ENCODE measurements at regions not wholly inside any gene's neighbourhood (a gene's known extent, or its start where the extent isn't known, plus 50 kb on each side); places are given as distances from the start of the nearest gene placed in this dataset.

DNA sequence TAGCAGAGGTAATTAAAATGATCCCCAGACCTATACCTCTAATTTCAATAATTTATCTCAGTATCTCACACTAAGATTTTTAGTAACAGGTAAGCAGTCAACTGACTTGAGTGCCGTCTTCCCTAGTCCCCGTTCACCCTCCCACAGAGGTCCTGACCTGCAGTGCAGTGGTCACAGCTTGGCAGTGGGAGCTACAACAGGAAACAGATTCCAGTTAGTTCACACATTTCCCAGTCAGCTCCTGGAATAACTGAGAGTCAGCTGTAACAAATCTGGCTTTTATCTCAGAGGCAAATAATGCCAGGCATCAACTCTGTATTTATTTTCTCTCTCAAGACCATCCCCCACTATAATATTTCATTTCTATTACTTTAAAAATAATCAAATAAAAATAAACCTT, 308.2 kb downstream of the ATP23 start:
- Mint-ChIP-seq H3K36me3 (ENCODE audit: low read depth) (no peaks in the 10 kb centered on the region), H3K4me3 (no peak overlapping the region), H3K27me3 (peaks cover 26% of the 10 kb centered on the region), H3K4me1 (peaks cover 2% of the 10 kb centered on the region), H3K27ac (no peak overlapping the region)
- H3K9me3 ChIP-seq (ENCODE audit: control insufficient read depth, low read length, poor library complexity, severe bottlenecking): no peaks in the 10 kb centered on the region
- ATAC-seq: no peak
- no peak for DNase-seq

DNA sequence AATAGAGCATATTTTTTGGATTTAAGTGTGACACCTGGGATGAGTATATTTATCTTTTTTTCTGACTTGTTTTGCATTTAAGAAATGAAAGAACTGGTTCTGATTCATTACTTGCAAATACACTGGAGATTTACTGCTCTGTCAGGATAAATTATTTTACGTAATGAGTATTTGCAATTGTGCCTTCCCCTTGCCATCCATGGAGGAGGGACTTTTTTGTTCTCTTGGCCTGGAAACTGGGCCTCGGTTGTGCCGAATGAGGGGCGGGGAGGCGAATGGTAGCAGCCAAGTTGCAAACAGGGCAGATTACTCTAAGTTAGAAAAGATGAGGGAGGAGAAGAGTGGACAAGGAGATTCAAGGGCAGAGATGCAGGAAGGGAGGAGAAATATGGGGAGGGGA, 308.7 kb downstream of the ATP23 start:
- Mint-ChIP-seq H3K27ac (no peak overlapping the region), H3K27me3 (peaks cover 30% of the 10 kb centered on the region), H3K4me3 (no peak overlapping the region), H3K4me1 (peaks cover 2% of the 10 kb centered on the region), H3K36me3 (ENCODE audit: low read depth) (no peaks in the 10 kb centered on the region)
- H3K9me3 ChIP-seq (ENCODE audit: control insufficient read depth, low read length, poor library complexity, severe bottlenecking): no peaks in the 10 kb centered on the region
- no peak for DNase-seq
- no peak for ATAC-seq

DNA sequence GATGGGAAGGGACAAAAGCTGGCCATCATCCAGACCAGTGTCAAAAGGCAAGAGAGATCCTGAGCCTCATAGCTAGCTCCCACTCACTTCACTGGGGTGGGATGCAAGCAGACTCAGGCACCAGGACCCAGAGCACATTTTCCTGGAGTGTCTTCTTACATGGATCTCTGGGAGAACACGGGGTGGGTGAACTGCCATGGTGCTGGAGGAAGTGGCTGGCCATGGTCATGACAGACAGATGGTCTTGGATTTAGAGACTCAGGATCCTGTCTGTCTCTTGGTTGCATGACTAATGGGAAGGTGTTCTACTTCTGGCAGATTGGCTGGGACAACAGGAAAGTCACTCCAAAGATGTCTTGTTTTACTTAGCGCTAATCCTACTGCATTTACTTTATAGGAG, 311.5 kb downstream of the ATP23 start:
- Mint-ChIP-seq H3K4me3 (no peak overlapping the region), H3K36me3 (ENCODE audit: low read depth) (no peaks in the 10 kb centered on the region), H3K27ac (no peak overlapping the region), H3K4me1 (peaks cover 2% of the 10 kb centered on the region), H3K27me3 (peaks cover 32% of the 10 kb centered on the region)
- DNase-seq (no peak), ATAC-seq (no peak)
- H3K9me3 ChIP-seq (ENCODE audit: control insufficient read depth, low read length, poor library complexity, severe bottlenecking): no peaks in the 10 kb centered on the region

DNA sequence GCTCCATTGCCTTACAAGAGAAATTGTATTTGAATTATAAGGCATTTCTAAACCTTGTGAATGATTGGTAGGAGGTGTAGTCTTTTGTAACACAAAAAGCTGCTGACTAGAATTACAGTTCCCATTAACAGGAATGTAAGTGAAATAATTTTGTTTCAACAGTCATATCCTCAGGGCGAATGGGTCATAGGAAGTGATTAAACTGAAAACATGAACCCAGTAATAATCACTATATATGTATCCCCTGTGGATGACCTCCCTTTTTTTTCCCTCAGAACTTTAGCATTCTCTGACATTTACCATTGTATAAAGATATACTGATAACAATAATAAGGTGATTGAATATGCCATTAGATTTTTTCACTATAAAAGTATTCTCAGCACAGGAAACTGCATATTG, 312.3 kb downstream of the ATP23 start:
- no peak for ATAC-seq
- Mint-ChIP-seq H3K27ac (no peak overlapping the region), H3K27me3 (peaks cover 32% of the 10 kb centered on the region), H3K4me1 (peaks cover 2% of the 10 kb centered on the region), H3K36me3 (ENCODE audit: low read depth) (no peaks in the 10 kb centered on the region), H3K4me3 (no peak overlapping the region)
- H3K9me3 ChIP-seq (ENCODE audit: control insufficient read depth, low read length, poor library complexity, severe bottlenecking): no peaks in the 10 kb centered on the region
- no peak for DNase-seq

DNA sequence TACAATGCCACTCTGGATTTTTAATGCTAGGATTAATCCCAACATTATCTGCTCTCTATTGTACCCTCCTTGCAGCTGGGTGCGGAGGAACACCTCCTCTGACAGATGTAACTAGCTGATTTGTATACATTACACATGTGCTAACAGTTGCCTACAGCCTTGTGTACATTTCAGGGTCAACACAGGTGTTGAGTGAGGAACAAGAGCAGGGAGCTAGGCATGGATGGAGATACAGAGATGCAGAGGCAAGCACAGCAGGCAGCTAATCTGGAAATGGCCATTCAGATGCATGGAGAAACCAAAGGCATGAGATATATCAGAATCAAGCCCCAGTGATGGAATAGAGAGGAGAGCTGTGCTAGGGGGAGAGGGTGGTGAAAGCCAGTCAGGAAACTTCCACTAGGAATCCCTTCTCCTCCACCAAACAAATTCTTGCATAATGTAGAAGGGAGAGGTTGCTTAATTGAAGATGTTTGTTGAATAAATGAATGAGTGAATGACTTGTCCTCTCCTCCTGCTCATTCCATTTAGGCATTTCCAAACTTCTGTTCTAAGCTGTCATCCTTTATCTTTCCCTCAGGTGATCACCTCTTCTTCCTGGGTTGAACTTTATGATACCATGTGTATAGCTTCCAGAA, 313.2 kb downstream of the ATP23 start:
- no peaks in the 10 kb centered on the region for H3K9me3 ChIP-seq (ENCODE audit: control insufficient read depth, low read length, poor library complexity, severe bottlenecking)
- DNase-seq (no peak), ATAC-seq (no peak)
- Mint-ChIP-seq H3K4me3 (no peak overlapping the region), H3K27ac (no peak overlapping the region), H3K27me3 (peaks cover 32% of the 10 kb centered on the region), H3K4me1 (peaks cover 2% of the 10 kb centered on the region), H3K36me3 (ENCODE audit: low read depth) (no peaks in the 10 kb centered on the region)

DNA sequence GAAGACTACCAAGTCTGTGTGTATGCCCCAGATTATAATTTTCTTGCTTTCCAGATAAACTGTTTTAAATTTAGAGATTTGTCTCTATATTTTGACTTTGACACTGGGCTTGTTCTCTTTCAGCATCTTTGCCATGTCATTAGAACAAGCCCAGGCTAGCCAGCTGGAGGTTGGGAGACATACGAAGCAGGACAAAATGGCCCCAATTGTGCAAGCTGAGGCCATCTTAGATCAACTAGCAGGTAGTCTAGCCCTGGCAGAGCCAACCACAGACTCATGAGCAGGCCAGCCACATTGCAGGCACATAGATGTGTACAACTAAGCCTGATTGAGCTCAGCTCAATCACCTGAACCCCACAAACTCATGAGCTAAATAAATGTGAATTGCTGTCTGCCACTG, 321.4 kb downstream of the ATP23 start:
- Mint-ChIP-seq H3K4me3 (no peak overlapping the region), H3K36me3 (ENCODE audit: low read depth) (no peaks in the 10 kb centered on the region), H3K4me1 (no peaks in the 10 kb centered on the region), H3K27me3 (peaks cover 8% of the 10 kb centered on the region), H3K27ac (no peak overlapping the region)
- ATAC-seq (no peak), DNase-seq (no peak)
- no peaks in the 10 kb centered on the region for H3K9me3 ChIP-seq (ENCODE audit: control insufficient read depth, low read length, poor library complexity, severe bottlenecking)

DNA sequence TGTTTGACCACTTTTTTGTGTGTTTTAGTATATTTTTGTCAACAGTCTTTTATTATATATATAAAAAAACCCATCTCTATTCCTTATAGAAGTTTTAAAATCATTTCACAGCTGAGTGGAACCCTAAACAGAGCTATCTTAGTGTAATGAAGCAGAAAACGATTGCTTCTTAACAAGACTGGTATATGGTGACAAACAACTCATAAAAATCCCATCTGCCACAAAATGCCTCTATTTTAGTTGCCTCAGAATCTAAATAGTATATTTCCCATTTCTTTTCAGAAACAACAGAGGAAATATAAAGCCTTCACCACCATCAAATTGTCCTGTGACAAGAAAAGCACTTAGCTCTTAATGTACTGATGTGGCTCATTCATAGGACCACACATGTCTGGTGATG, 322.4 kb downstream of the ATP23 start:
- H3K36me3 Mint-ChIP-seq (ENCODE audit: low read depth): no peaks in the 10 kb centered on the region
- no peaks in the 10 kb centered on the region for H3K9me3 ChIP-seq (ENCODE audit: control insufficient read depth, low read length, poor library complexity, severe bottlenecking)
- peaks cover 16% of the 10 kb centered on the region for H3K27me3 Mint-ChIP-seq
- H3K27ac Mint-ChIP-seq: no peak overlapping the region
- ATAC-seq (no peak), DNase-seq (no peak)
- H3K4me3 Mint-ChIP-seq: no peak overlapping the region
- no peaks in the 10 kb centered on the region for H3K4me1 Mint-ChIP-seq

DNA sequence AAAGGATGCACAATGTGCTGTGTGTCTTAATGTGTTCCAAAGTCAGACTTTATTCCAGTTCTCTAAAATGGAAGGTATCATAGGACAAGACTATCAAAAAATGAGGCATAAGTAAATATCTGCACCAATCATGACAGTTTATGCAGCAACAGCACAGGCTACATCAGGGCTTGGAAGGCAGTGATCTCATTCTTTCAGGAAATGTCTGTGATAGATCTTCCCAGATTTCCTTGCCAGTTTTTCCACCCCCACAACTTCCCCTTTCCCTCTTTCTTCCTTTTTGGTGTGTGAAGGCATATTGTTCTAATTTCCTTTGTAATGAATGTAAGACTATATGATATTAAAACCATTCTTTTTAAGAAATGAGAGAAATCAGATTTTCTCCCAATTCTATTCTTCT, 326.7 kb downstream of the ATP23 start:
- H3K36me3 Mint-ChIP-seq (ENCODE audit: low read depth): no peaks in the 10 kb centered on the region
- H3K27ac Mint-ChIP-seq: no peak overlapping the region
- H3K9me3 ChIP-seq (ENCODE audit: control insufficient read depth, low read length, poor library complexity, severe bottlenecking): no peaks in the 10 kb centered on the region
- no peak for DNase-seq
- ATAC-seq: no peak
- no peaks in the 10 kb centered on the region for H3K4me1 Mint-ChIP-seq
- peaks cover 19% of the 10 kb centered on the region for H3K27me3 Mint-ChIP-seq
- no peak overlapping the region for H3K4me3 Mint-ChIP-seq

DNA sequence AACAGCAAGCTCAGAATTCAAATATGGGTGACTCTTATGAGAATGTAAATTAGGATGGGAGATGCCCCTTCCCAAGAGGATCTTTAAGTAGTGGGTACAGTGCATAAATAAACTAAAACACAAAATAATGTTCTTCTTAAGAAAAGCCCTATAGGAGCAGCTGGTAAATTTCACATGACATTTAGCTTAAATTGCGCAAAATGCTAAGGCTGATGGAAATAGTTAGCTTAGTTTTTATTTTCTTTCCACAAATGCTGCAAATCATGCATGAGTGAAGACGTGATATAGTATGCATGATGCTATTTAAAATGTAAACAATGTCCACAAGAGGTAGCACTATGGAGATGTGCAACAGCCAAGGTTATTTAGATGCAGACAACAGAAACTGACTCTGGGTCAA, 328.1 kb downstream of the ATP23 start:
- Mint-ChIP-seq H3K27ac (no peak overlapping the region), H3K27me3 (peaks cover 19% of the 10 kb centered on the region), H3K4me3 (no peak overlapping the region), H3K4me1 (no peaks in the 10 kb centered on the region), H3K36me3 (ENCODE audit: low read depth) (no peaks in the 10 kb centered on the region)
- no peak for ATAC-seq
- no peak for DNase-seq
- H3K9me3 ChIP-seq (ENCODE audit: control insufficient read depth, low read length, poor library complexity, severe bottlenecking): no peaks in the 10 kb centered on the region

DNA sequence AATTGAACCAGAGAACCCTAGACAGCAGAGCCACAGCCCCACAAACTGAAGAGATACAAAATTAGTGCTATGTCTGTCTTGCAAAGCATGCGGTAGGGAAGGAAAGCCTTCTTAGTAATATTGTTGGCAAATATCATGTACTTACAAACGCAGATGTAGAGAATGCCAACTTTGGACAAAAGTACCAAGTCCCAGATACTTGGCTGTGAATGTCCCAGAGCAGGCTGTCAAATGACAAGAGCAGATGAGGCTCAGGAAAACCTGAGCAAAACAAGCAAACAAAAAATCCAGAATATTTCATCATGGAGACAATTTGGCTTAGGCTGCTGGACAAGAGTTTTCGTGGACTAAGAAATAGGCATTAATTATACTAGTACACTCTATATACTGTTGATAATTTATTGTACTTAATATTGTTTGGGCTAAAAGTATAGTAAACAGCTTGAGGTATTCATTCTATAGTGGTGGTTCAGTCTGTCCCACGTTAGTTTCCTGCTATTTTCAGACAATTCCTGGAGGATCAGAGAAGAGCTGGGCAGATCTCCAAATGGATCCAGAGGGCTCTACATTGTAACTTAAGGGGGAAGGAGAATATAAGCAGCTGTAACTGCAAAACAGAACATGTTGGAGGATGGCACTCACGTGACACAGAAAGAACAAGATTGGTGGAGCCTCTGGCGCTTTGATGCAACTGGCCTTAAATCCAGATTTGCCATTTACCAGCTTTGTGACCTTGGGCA, 329.8 kb downstream of the ATP23 start:
- H3K4me1 Mint-ChIP-seq: no peaks in the 10 kb centered on the region
- no peaks in the 10 kb centered on the region for H3K36me3 Mint-ChIP-seq (ENCODE audit: low read depth)
- H3K9me3 ChIP-seq (ENCODE audit: control insufficient read depth, low read length, poor library complexity, severe bottlenecking): no peaks in the 10 kb centered on the region
- H3K27ac Mint-ChIP-seq: no peak overlapping the region
- no peak for ATAC-seq
- H3K4me3 Mint-ChIP-seq: no peak overlapping the region
- DNase-seq: no peak
- H3K27me3 Mint-ChIP-seq: peaks cover 19% of the 10 kb centered on the region

DNA sequence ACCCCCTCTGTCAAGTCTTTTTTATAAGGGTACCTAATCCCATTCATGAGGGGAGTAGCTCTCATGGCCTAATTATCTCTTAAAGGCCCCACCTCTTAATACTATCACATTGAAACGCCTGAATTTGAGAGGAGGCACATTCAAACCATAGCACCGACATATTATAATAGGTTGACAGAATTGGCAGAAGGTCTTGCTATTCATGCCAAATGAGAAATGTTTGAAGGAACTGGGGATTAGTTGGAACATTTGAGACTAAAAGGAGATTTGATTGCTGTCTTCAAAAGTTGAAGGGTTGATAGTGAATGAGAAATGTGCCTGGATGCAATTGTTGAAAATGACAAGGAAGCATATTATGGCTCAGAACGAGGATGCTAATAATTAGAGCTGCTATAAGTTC, 331.1 kb downstream of the ATP23 start:
- no peaks in the 10 kb centered on the region for H3K4me1 Mint-ChIP-seq
- no peak overlapping the region for H3K4me3 Mint-ChIP-seq
- H3K27me3 Mint-ChIP-seq: peaks cover 19% of the 10 kb centered on the region
- H3K9me3 ChIP-seq (ENCODE audit: control insufficient read depth, low read length, poor library complexity, severe bottlenecking): no peaks in the 10 kb centered on the region
- DNase-seq: no peak
- H3K36me3 Mint-ChIP-seq (ENCODE audit: low read depth): no peaks in the 10 kb centered on the region
- ATAC-seq: no peak
- no peak overlapping the region for H3K27ac Mint-ChIP-seq

DNA sequence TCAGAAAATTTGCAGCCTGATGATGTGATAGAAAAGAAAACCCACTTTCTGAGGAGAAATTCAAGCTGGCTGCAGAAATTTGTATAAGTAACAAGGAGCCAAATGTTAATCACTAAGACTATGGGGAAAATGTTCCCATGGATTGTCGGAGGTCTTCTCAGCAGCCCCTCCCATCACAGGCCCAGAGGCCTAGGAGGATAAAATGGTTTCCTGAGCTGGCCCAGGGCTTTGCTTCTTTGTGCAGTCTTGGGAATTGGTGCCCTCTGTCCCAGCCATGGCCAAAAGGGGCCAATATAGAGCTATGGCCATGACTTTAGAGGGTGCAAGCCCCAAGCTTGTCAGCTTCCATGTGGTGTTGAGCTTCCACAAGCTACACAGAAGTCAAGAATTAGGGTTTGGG, 335.9 kb downstream of the ATP23 start:
- no peaks in the 10 kb centered on the region for H3K4me1 Mint-ChIP-seq
- no peaks in the 10 kb centered on the region for H3K9me3 ChIP-seq (ENCODE audit: control insufficient read depth, low read length, poor library complexity, severe bottlenecking)
- no peak for ATAC-seq
- H3K27me3 Mint-ChIP-seq: no peaks in the 10 kb centered on the region
- no peaks in the 10 kb centered on the region for H3K36me3 Mint-ChIP-seq (ENCODE audit: low read depth)
- no peak overlapping the region for H3K27ac Mint-ChIP-seq
- no peak overlapping the region for H3K4me3 Mint-ChIP-seq
- DNase-seq: no peak

DNA sequence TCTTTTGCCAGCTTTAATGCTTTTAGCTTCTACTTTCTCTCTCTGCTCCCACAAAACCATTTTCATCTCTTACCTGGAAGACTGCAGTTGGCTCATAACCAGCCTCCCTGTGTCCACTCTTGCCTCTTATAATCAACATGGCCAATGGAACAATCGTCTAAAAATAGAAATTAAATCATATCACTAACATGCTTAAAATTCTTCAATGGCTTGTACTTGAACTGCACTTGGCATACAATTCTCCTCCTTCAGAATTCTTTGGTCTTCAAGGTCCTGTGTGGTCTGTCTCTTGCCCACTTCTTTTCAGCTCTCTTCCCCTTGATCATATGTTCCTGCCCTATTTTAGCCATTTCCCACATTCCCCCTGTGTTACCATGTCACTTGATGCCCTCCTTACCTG, 342.2 kb downstream of the ATP23 start:
- Mint-ChIP-seq H3K4me1 (no peaks in the 10 kb centered on the region), H3K36me3 (ENCODE audit: low read depth) (no peaks in the 10 kb centered on the region), H3K4me3 (no peak overlapping the region), H3K27me3 (peaks cover under 1% of the 10 kb centered on the region), H3K27ac (no peak overlapping the region)
- no peaks in the 10 kb centered on the region for H3K9me3 ChIP-seq (ENCODE audit: control insufficient read depth, low read length, poor library complexity, severe bottlenecking)
- DNase-seq (no peak), ATAC-seq (no peak)

DNA sequence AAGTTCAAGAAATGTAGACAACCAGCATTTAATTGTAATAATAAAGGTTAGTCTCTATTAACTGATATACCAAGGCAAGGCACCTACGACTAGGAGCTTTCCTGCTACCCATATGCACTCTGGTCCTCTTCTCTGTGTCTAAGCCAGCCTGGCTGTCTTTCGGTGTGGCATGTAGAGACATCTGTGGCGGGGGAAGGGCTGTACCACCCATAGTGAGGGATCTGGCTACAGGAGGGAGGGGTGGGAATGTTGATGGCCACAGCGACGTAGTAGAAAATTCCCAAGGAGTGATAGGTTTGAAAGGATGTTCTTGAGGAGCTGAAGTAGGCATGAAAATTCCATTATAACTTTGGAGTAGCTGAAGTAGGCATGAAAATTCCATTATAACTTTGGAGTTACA, 344.2 kb downstream of the ATP23 start:
- Mint-ChIP-seq H3K27me3 (peaks cover 6% of the 10 kb centered on the region), H3K4me3 (no peak overlapping the region), H3K4me1 (no peaks in the 10 kb centered on the region), H3K36me3 (ENCODE audit: low read depth) (peaks cover 3% of the 10 kb centered on the region), H3K27ac (no peak overlapping the region)
- no peak for DNase-seq
- no peak for ATAC-seq
- H3K9me3 ChIP-seq (ENCODE audit: control insufficient read depth, low read length, poor library complexity, severe bottlenecking): no peaks in the 10 kb centered on the region
